Fibroblast of skin of scalp (primary cell): ENCODE measurements at regions not wholly inside any gene's neighbourhood (a gene's known extent, or its start where the extent isn't known, plus 50 kb on each side); places are given as distances from the start of the nearest gene placed in this dataset.

Source experiments
- DNase-seq: peaks from one replicate; pipeline ENCODE4 v3.0.0-alpha.2; 2013

DNA sequence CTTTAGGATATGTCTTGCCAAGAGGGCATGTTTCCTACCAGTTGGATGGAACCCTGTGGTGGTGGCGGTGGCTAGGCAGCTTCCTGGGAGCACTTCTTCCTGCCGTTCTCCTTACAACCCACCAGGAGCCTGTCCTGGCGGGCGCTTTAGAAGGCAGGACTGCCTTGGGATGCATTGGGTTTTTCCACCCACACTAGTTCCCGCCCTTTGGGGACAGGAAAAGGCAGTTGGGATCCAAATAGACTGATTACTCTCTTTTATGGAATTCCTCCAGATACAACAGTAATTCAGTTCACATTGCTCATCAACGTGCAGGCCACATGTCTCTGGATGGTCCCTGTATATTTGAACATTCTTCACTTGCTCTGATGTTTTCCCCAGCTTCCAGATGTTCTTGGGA lies 305.7 kb upstream of the SSTR1 start:
- DNase-seq, result peak; percentile 83

DNA sequence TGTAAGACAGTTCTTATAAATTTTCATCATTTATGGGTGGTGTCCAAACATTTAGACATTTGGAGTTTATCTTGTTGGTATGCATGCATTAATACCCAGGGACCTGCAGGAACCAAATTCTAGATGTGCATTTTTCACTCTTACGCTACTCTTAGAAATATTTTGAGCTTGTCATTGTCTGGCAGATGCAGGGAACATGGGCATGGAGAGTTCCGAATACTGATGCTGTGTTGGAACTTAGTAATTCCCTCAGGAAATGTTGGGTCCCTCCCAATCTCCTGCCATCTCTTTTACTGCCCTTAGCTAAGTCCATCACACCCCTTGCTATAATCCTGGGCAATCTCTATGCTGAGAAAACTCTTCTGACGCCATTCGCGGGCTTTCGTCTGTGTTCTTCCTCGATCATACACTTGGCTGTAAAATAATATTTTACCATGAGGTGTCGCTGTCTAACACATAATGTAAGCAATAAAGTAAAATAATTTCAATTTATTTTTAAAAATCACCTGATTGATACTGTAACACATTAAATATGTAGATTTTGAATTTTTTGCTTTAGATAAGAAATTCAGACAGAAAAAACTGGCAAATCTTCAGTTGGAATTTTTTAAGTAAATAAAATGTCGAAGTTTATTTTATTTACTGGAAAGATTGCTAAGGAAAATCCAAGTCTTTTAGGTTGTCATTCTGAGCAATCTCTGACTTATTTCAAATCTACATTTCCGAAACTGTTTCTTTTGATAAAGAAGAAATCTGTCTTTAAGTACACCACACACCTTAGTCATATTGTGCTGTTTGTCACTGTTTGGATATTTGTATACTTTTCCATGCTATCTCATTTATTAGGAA lies 304.1 kb upstream of the SSTR1 start:
- peak; percentile 58 for DNase-seq

DNA sequence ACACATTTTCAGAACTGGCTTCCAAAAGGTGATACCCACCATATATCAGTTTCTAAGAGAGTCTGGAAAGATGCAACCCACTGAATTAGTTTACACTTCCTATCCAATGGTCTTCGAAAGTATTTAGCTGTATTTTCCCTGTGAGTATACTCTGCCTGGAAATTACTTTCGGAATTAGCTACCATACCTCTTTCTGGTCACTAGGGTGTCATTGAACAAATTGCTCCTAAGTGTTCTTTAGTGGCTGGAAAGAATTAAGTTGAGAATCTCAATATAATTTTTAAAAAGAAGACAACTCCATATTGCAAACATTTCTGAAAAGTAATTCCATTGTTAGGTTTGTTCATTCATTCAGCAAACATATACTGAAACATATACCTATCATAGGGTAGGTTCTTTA lies 283.1 kb upstream of the SSTR1 start:
- no peak for DNase-seq

DNA sequence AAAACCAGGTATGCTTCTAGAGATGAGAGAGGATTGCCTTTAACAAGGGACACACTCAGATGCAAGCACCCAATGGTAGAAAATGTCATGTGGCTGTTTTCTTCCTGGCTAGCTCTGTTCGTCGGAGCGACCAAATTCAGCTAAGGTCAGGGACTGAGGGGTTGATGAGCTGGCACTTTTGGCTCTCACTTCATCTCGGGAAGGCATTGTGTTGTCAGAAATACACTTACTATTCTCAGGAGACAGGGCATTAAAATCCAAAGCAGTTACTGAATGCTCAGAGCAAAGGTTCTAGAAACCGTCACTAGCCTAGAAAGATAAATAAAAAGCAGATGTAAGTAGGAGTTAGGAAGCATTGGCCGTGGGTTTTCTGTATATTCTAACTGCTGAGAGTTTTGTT lies 275.7 kb upstream of the SSTR1 start:
- peak; percentile 30 for DNase-seq

DNA sequence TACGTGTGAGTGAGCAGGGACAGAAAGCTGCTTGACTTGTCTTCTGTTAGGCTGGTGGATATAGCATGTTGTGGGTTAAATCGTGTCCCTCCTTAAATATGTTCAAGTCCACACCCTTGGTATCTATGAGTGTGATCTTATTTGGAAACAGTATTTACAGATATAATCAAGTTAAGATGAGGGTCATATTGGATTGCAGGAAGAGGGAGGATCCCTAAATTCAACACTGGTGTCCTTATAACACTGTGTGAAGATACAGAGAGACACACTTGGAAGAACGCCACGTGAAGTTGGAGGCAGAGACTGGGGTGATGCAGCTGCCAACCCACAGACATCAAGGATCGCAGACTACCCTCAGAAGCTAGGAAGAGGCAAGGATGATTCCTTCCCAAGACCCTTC lies 275.2 kb upstream of the SSTR1 start:
- DNase-seq, result no peak

DNA sequence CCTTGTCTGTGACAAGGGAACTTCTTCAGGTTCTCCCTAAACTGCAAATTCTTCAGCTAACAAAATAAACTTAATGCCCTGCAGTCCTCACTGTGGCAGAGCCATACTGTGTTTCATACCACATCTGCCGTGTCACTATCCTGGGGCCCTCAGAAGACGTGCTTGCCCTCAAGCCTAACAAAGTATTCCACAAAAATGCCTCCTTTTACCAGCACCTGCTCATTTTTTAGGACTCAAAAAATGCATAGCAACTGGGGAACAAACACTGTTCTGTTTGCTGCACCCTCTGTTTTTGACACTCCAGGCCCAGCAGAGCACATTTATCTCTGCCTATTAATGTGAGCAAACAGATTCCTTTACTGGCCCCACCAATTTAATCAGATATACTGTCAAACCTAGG lies 270.7 kb upstream of the SSTR1 start:
- no peak for DNase-seq

DNA sequence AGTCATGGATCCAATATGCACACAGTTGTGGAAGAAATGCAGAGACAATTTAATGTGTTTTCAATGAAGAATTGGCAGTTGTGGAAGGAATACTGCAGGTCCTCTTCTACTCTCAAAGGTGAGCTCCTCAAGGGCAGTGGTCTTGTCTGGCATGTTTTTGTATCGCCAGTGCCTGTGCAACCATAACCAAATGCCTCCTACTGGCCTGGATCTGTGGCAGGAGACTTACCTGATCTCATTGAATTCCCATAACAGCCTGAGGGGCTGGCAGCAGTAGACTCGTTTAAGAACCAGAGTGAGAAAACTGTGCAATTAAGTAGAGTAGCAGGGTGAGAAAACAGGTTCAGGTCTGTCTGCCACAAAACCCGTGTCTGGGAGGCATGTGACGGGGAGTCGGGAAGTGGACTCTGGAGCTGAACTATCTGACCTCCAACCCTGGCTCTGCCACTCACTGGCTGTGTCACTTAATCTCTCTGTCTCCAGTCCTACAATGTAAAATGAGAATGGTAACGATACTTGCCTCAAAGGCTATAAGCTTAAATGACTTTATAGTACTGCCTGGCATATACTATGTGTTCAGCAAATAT lies 268.2 kb upstream of the SSTR1 start:
- no peak for DNase-seq

DNA sequence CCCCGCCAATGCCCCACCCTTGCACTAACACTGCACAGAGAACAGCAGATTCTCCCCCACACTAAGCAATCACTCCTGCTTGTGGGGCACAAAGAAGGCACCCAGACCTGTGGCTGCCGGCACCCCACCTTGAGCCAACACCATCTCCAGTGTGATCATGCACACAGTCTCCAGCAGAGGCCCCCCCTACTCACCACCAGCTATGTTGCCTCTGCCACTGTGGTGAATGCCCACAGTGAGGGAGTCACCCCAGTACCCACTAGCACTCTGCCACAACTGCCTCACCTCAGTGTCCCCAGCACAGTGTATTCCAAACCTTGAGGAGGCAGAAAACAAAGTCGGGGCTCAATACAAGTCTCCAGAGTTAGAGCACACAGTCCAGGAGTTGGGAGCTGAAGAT lies 261.7 kb upstream of the SSTR1 start:
- no peak for DNase-seq

DNA sequence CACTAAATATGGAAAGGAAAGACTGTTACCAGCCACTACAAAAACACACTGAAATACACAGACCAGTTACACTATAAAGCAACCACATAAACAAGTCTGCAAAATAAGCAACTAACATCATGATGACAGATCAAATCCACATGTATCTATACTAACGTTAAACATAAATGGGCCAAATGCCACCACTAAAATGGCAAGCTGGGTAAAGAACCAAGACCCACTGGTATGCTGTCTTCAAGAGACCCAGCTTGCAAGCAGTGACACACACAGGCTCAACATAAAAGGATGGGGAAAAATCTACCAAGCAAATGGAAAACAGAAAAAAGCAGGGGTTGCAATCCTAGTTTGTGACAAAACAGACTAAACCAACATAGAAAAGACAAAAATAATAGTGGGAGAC lies 260.9 kb upstream of the SSTR1 start:
- no peak for DNase-seq

DNA sequence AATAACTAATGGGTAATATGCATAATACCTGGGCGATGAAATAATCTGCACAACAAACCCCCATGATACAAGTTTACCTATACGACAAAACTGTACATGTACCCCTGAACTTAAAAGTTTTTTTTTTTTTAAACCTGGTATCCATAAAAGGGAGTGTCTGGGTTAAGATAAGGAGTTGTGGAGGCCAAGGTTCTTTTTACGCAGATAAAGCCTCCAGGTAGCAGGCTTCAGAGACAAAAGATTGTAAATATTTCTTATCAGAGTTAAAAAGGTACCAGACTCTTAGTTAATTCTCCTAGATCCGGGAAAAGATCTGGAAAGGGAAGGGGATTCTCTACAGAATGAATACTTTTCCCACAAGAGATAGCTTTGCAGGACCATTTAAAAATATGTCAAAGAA lies 259.4 kb upstream of the SSTR1 start:
- DNase-seq, result no peak

DNA sequence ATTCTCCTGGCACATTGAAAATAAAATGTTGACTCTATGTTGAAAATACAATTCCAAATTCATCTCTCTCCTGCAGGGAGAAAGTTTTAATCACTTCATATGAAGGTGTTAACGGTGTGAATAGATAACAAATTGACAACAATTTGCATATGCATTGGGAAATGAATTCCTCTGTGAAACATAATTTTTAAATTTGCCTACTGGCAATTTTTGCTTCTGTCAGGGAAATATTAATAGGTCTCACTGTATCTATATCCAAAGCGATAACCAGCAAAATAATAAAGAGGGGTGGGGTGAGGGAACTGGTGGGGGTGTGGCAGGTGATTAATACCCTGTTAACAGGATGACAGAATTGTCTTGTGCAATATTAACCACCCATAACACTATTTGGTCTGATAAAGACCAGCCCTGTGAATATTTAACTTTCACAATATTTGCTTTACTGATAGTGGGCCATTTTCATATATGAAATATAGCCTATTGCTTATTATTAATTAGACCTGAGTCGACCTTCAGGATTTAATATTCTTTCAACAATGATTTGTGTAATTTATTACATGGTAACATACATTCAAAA lies 239.0 kb upstream of the SSTR1 start:
- no peak for DNase-seq

DNA sequence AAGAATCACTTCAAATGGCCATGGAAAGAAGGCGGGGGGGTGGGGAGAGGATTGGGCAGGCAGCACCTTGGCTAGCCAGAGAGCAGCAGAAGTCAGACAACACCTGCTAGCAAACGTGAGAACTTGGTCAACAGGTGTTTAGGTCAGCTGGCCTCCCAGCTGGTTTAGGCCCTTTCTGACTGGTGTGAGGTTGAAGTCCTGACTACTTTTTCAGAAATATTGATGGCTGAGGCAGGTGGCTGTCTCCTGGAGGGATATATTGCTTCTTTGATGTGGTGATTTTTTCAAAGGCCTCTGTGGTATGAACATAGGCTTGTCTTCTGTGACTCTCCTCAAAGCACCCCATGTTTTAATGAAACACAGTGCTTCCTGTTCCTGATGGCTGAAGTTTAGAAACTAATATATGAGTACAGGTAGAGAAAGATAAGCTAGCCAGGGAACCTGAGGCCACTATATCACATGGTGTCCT lies 238.2 kb upstream of the SSTR1 start:
- no peak for DNase-seq

DNA sequence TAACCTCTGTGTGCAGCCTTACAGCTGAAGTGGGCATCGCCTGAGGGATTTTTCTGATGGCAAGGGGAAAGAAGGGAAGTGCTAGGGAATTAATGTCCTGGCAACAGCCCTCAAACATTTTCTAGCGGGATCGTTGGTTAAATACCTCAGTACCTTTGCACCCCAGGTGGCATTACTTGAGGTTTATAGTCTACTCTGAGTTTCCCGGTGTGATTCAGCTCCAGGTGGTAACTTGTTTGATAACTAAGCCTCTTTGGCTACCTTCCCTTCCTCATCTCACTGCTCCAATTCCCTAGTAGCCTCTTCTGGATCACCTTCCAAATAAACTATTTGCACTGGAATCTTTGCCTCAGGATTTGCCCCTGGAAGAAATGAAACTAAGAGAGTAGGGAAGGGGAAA lies 237.0 kb upstream of the SSTR1 start:
- DNase-seq, result no peak

DNA sequence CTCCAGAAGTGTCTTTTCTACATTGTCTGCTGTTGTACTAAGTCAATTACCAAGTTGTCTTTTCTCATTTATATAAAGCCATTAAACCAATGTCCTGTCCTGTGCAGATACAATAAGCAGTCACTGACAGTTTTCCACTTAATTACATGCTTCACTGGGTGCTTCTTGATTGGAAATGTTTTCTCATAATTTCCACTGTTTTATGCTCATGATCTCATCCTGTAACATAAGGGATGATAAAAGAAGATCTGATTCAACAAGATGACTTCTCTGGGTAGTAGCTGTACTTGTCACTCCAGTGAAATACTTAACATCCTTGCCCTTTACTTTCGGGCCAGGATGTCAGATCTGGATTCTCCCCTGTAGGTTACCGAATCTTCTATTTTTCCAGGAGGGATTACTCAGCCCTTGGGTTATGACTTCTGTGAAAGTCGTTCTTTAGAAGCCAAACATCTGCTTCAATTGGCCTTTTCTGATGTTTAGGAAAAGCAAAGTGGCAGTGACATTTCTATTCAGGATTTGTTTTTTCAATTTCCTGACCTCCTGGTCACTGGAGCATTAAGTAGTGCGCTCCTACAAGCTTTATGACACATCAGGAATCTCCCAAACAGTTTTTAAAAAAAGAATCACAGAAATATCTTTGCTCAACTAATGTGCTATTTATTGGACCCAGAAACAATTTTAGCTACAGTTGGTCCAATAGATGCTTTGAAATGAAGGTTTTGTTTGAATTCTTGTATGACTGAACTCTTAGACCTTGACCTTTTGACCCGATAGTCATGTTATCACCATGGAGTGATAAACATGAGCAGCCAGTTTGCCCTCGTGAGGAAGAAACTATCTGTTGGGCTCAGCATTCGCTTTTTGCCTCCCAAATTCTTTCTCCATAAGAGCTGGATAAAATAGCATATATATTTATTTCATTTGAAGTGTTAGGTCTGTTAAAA lies 234.5 kb upstream of the SSTR1 start:
- no peak for DNase-seq

DNA sequence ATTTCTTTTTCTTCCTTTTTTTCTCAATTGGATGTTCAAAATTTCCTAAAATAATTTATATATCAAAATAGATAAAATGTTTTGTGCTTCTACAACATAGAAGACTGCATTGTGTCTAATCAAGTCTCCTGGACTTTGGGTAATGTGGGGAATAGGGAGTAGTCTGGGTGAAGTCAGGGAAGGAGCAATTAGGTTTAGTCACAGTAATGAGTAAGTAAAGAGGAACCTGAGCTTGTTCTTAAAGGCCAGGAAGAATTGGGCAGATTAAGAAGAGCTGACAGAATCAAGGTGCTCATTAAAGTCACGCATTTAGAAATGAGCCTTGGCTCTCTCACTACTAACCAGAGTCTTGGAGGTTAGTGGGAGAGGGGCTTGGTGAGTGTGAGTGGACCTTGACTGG lies 233.3 kb upstream of the SSTR1 start:
- no peak for DNase-seq

DNA sequence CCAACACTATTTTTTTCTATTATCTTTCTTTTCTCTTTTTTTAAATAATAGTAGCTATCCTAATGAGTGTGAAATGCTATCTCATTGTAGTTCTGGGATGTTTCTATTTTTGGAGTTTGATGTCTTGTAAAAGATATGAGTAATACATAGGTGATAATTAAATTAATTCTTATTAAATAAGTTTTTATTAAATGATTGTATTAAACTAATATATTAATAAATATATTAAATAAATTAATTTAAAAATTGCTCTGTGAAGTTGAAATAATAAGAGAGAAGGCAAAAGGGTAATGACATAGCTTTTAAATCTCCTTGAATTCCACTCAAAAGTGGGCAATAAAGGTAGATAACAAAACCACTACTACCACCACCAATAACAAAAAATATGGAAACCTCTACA lies 230.2 kb upstream of the SSTR1 start:
- DNase-seq, result no peak

DNA sequence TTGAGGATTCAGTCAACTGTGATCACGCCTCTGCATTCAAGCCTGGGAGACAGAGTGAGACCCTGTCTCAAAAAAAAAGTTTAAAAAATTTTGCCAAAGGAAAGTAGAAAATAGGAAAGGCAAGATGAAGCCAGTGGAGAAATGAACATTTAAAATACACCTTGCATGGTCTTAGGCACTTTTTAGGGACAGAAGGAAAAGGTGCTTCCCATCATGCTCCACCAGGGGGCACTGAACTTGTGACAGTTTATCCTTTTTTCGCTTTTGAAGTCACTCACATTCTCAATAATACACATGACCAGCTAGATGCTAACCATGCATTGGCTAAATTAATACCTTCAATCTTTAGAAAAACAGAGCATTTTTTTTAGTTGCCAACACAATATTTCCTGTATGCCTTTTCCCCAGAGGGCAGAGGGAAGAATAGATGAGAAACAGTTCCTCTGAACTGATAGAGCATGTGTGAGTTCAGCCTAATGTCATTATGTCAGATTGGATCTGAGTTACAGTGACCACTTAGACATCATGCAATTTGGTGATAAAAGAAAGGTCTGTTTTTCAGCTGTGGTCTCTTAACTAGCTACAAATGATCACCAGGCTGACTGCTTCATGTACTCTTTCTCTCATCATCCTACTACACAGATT lies 221.8 kb upstream of the SSTR1 start:
- DNase-seq, result peak; percentile 63

DNA sequence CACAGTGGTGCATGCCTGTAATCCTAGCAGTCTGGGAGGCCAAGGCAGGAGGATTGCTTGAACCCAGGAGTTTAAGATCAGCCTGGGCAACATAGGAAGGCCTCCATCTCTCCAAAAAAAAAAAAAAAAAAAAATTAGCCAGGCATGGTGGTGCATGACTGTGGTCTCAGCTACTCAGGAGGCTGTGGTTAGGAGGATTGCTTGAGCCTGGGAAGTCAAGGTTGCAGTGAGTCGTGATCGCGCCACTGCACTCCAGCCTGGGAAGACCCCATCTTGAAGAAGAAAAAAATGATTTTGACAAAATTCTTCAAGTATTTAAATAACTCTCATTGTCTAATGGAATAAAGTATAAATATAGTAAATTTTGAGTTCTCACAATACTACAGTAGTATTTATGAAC lies 219.2 kb upstream of the SSTR1 start:
- peak; percentile 46 for DNase-seq

DNA sequence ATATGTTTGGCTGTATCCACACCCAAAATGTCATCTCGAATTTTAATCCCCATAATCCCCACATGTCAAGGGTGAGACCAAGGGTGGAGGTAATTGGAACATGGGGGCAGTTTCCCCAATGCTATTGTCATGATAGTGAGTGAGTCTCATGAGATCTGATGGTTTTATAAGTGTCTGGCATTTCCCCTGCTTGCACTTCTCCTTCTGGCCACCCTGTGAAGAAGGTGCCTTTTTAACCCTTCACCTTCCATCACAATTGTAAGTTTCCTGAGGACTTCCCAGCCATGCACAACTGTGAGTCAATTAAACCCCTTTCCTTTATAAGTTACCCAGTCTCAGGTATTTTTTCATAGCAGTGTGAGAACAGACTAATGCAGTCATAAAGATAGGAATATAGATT lies 216.7 kb upstream of the SSTR1 start:
- no peak for DNase-seq

DNA sequence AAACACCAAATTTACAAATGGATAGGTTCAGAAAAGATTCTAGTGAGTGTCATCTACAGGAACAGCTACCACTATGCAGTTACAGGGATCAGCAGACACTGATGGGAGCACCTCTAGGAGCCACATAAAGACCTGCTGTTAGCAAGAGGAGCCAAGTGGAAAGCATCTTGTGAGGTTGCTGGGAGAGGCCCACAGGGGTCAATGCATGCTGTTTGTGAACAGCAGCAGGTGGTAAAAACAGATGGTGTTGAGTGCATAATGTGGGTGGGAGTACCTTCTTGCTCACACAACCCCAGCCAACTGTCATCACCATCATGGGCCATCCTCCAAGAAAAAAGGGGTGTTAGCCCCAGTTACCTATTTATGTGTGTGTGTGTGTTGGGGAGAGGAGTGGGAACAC lies 215.2 kb upstream of the SSTR1 start:
- no peak for DNase-seq

DNA sequence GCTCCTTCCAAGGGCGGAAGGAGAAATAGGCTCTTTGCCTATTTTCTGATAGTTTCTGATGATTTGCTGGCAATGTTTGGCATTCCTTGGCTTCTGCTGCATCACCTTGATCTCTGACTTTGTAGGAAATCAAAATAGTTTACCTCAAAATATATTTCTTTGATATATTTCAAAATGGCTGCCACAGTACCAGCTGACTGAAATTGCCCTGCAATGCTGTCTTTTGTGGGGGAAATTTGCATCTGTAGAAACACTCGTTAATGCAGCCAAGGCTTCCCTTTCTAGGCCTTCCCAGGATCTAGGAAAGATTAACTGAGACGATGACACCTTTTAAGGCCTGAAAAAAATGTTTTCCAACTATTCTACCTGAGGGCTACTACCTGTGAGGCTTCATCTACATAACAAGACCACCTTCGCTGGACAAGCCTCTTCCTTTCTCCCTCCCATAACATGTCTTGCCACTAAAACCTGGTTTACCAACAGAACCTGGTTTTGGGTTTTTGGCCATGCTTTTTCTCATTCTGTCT lies 212.8 kb upstream of the SSTR1 start:
- DNase-seq, result no peak

DNA sequence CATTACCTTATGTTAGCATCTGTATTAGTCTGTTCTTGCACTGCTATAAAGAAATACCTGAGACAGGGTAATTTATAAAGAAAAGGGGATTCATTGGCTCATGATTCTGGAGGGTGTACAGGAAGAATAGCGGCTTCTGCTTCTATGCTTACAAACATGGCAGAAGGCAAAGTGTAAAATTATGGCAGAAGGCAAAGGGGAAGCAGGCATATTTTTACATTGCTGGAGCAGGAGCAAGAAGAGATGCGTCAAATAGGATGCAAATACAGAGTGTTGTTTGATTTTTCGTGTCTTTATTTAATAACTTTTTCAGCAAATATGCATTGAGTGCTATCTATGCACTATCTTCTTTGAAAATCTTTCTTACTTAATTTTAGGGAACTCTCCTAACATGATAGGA lies 210.7 kb upstream of the SSTR1 start:
- no peak for DNase-seq
